IMR-90 (cell line): ENCODE measurements at regions not wholly inside any gene's neighbourhood (a gene's known extent, or its start where the extent isn't known, plus 50 kb on each side); places are given as distances from the start of the nearest gene placed in this dataset.

Source experiments
- ATAC-seq: fragments of 200-7000 bp; cut with Tn5 transposase; 2 replicates; pipeline ENCODE4 v1.9.1; 2020; ENCODE audit warnings: low read depth, mild to moderate bottlenecking, moderate library complexity
- BruUV-seq: library from RNA; stranded (reverse); fragments of 400-500 nt; replicated peaks from 2 replicates; lab custom pipeline; 2021; lab: Mats Ljungman, UMichigan
- CTCF ChIA-PET: fragments of 300-600 bp; formaldehyde crosslinking; extraction: SDS; loops from one replicate; lab custom pipeline; 2021; ENCODE audit warnings: antibody characterized with exemption; lab: Yijun Ruan, JAX
- POLR2A ChIA-PET: fragments of 300-600 bp; sonication (Branson Sonifier 250); formaldehyde crosslinking; loops from one replicate; lab custom pipeline; 2022; ENCODE audit warnings: antibody characterized with exemption; ENCODE audit not compliant: unreplicated experiment; lab: Charles Lee
- DNase-seq: peaks from one replicate; pipeline ENCODE4 v3.0.0; 2013
- H2AFZ ChIP-seq: replicated peaks from 2 replicates; pipeline ENCODE3; 2013; ENCODE audit warnings: low read length, mild to moderate bottlenecking; ENCODE audit not compliant: poor library complexity
- H2AK5ac ChIP-seq: 2 replicates; pipeline ENCODE4 v1.6.1; 2013; ENCODE audit warnings: low read depth, low read length, inconsistent platforms
- H2AK9ac ChIP-seq: replicated peaks from 2 replicates; pipeline ENCODE3; 2013; ENCODE audit warnings: mild to moderate bottlenecking, low read depth, low read length, moderate library complexity; ENCODE audit not compliant: poor library complexity
- H2BK120ac ChIP-seq: 2 replicates; pipeline ENCODE4 v1.6.1; 2013; ENCODE audit warnings: low read depth, low read length, inconsistent platforms
- H2BK15ac ChIP-seq: 3 replicates; pipeline ENCODE4 v1.6.1; 2013; ENCODE audit warnings: low read depth, low read length, inconsistent platforms
- H2BK20ac ChIP-seq: 2 replicates; pipeline ENCODE4 v1.6.1; 2013; ENCODE audit warnings: low read depth, mild to moderate bottlenecking, inconsistent platforms, low read length, moderate library complexity
- H2BK5ac ChIP-seq: 2 replicates; pipeline ENCODE4 v1.6.1; 2013; ENCODE audit warnings: mild to moderate bottlenecking, low read depth, low read length, inconsistent platforms; ENCODE audit not compliant: poor library complexity, severe bottlenecking
- H3K14ac ChIP-seq: replicated peaks from 2 replicates; pipeline ENCODE4 v1.6.1; 2013; ENCODE audit warnings: low read depth, low read length, inconsistent platforms
- H3K18ac ChIP-seq: 2 replicates; pipeline ENCODE4 v1.6.1; 2013; ENCODE audit warnings: low read depth, low read length, control low read depth
- H3K23ac ChIP-seq: 2 replicates; pipeline ENCODE4 v1.6.1; 2013; ENCODE audit warnings: low read depth, low read length, inconsistent platforms
- H3K27ac ChIP-seq: 2 replicates; pipeline ENCODE4 v1.5.1; 2013; ENCODE audit warnings: mild to moderate bottlenecking, control low read depth, low read length; ENCODE audit not compliant: insufficient read depth
- H3K27me3 ChIP-seq: 2 replicates; pipeline ENCODE4 v1.6.1; 2013; ENCODE audit warnings: low read length; ENCODE audit not compliant: control insufficient read depth, insufficient read depth
- H3K36me3 ChIP-seq: 2 replicates; pipeline ENCODE4 v1.6.1; 2013; ENCODE audit warnings: low read length, mixed read lengths; ENCODE audit not compliant: control insufficient read depth, insufficient read depth
- H3K4ac ChIP-seq: 2 replicates; pipeline ENCODE4 v1.6.1; 2013; ENCODE audit warnings: low read depth, low read length, inconsistent platforms
- H3K4me1 ChIP-seq: 2 replicates; pipeline ENCODE4 v1.6.1; 2013; ENCODE audit warnings: low read length, mixed read lengths; ENCODE audit not compliant: control insufficient read depth, insufficient read depth
- H3K4me2 ChIP-seq: 2 replicates; pipeline ENCODE4 v1.6.1; 2013; ENCODE audit warnings: low read depth, mild to moderate bottlenecking, control low read depth, low read length, moderate library complexity
- H3K4me3 ChIP-seq: 2 replicates; pipeline ENCODE4 v1.5.1; 2013; ENCODE audit warnings: low read depth, mild to moderate bottlenecking, control low read depth, low read length, moderate library complexity; ENCODE audit not compliant: insufficient read depth
- H3K56ac ChIP-seq: 2 replicates; pipeline ENCODE4 v1.6.1; 2013; ENCODE audit warnings: low read length, inconsistent platforms; ENCODE audit not compliant: insufficient read depth; ENCODE audit errors: extremely low read depth
- H3K79me1 ChIP-seq, 2 experiments: 2 replicates each; pipeline ENCODE4 v1.6.1; 2013; ENCODE audit warnings: low read length in 2 of 2, inconsistent platforms in 1 of 2, low read depth in 1 of 2
- H3K9ac ChIP-seq: 2 replicates; pipeline ENCODE4 v1.6.1; 2013; ENCODE audit warnings: low read depth, low read length, control low read depth
- H3K9me1 ChIP-seq: 2 replicates; pipeline ENCODE4 v1.6.1; 2013; ENCODE audit warnings: low read length, inconsistent platforms; ENCODE audit not compliant: insufficient read depth
- H3K9me3 ChIP-seq: 2 replicates; pipeline ENCODE4 v1.6.1; 2013; ENCODE audit warnings: low read length; ENCODE audit not compliant: control insufficient read depth, insufficient read depth
- H4K20me1 ChIP-seq: 2 replicates; pipeline ENCODE4 v1.6.1; 2013; ENCODE audit warnings: low read length, inconsistent platforms; ENCODE audit not compliant: insufficient read depth
- H4K5ac ChIP-seq: 2 replicates; pipeline ENCODE4 v1.6.1; 2013; ENCODE audit warnings: mild to moderate bottlenecking, low read depth, low read length, control low read depth
- H4K8ac ChIP-seq, 2 experiments: 2 replicates each; pipeline ENCODE4 v1.6.1; 2013; ENCODE audit warnings: low read depth in 2 of 2, low read length in 2 of 2, control low read depth in 1 of 2, inconsistent platforms in 1 of 2
- H4K91ac ChIP-seq: 2 replicates; pipeline ENCODE4 v1.6.1; 2013; ENCODE audit warnings: low read depth, low read length, inconsistent platforms; ENCODE audit not compliant: insufficient read depth
- BHLHE40 ChIP-seq: fragments of 150-350 bp; IDR thresholded peaks from 2 replicates; pipeline ENCODE4 v1.6.1; 2016; ENCODE audit warnings: mild to moderate bottlenecking, low read depth, low read length
- CTCF ChIP-seq: conservative IDR thresholded peaks from 2 replicates; pipeline ENCODE4 v1.5.1; 2012; ENCODE audit warnings: mild to moderate bottlenecking, low read depth, low read length, improper control_type of control experiment
- FOS ChIP-seq: fragments of 150-350 bp; IDR thresholded peaks from 2 replicates; pipeline ENCODE4 v1.6.1; 2016; ENCODE audit warnings: low read depth, low read length
- MAFK ChIP-seq: IDR thresholded peaks from 2 replicates; pipeline ENCODE4 v1.6.1; 2012; ENCODE audit warnings: low read depth, low read length, improper control_type of control experiment
- NFE2L2 ChIP-seq: fragments of 150-350 bp; IDR thresholded peaks from 2 replicates; pipeline ENCODE4 v1.6.1; 2016; ENCODE audit warnings: low read depth, mild to moderate bottlenecking, low read length
- RFX5 ChIP-seq: IDR thresholded peaks from 2 replicates; pipeline ENCODE4 v1.8.0; 2012; ENCODE audit warnings: low read depth, mild to moderate bottlenecking, low read length, moderate library complexity
- USF2 ChIP-seq: fragments of 150-350 bp; IDR thresholded peaks from 2 replicates; pipeline ENCODE4 v1.6.1; 2017; ENCODE audit warnings: mild to moderate bottlenecking, antibody characterized with exemption, low read length, low read depth
- WGBS, 2 experiments: methylation state at CpG; one replicate each; pipeline versions ENCODE4 v1.1.5 to v1.1.7; 2013; ENCODE audit warnings: missing lambda C conversion rate in 2 of 2; ENCODE audit not compliant: insufficient read length in 1 of 2; ENCODE audit errors: extremely low coverage in 2 of 2; 5-methylcytosine and 5-hydroxymethylcytosine counted together
- dilution Hi-C: fragments of 300-500 bp; cut with HindIII; formaldehyde crosslinking; loops from one replicate; pipeline ENCODE4 v1.14.3; 2018; ENCODE audit warnings: low sequenced_read_pairs; ENCODE audit not compliant: unreplicated experiment
- in situ Hi-C: fragments of 300-500 bp; cut with MboI; formaldehyde crosslinking; loops from 3 replicates; pipeline ENCODE4 v1.14.3; 2019; ENCODE audit warnings: low sequenced_read_pairs, inconsistent platforms, mixed read lengths
- intact Hi-C: fragments of 100-400 bp; cut with micrococcal nuclease; formaldehyde crosslinking; loops from 2 replicates; pipeline ENCODE4 v1.10.0; 2022

- Histone ChIP-seq H3K27ac (no peak overlapping the region), H3K9me1 (no peaks in the 10 kb centered on the region), H4K20me1 (no peaks in the 10 kb centered on the region), H3K23ac (no peak overlapping the region), H3K9ac (no peak overlapping the region), H2BK120ac (no peak overlapping the region), H2AK5ac (no peak overlapping the region), H3K56ac (no peak overlapping the region), H3K14ac (no peak overlapping the region), H4K5ac (no peak overlapping the region), H3K9me3 (no peaks in the 10 kb centered on the region), H3K4me2 (no peak overlapping the region), H3K4me3 (no peak overlapping the region), H2BK20ac (no peak overlapping the region), H2BK15ac (no peak overlapping the region), H2AK9ac (no peak overlapping the region), H2BK5ac (no peak overlapping the region), H3K36me3 (no peaks in the 10 kb centered on the region), H3K79me1 (no peaks in the 10 kb centered on the region), H3K27me3 (no peaks in the 10 kb centered on the region), H4K91ac (no peak overlapping the region), H3K4me1 (no peaks in the 10 kb centered on the region), H2AFZ (no peak overlapping the region), H4K8ac (no peak overlapping the region), H3K18ac (no peak overlapping the region), H3K4ac (no peak overlapping the region)
- ATAC-seq (no peak), DNase-seq (no peak)
- POLR2A ChIA-PET, result no interaction called here
- in situ Hi-C loops, result no loop called here
- no TSS peak for BruUV-seq
- CTCF ChIA-PET, result no interaction called here
- no CpG with 5 or more reads among the region's 4 CpGs for whole genome bisulfite sequencing, 2 experiments
- intact Hi-C loops, result no loop called here
- dilution Hi-C loops, result no loop called here
- TF ChIP-seq RFX5, result no peak
- no peak for TF ChIP-seq USF2
- TF ChIP-seq FOS, result no peak
- TF ChIP-seq CTCF, result no peak
- TF ChIP-seq NFE2L2, result no peak
- TF ChIP-seq MAFK, result no peak
- no peak for TF ChIP-seq BHLHE40
Observed at GRCh38 chr3:90005281-90005847, 897.9 kb downstream of the EPHA3 start.
